ENCODE measurements at regions not wholly inside any gene's neighbourhood (a gene's known extent, or its start where the extent isn't known, plus 50 kb on each side); places are given as distances from the start of the nearest gene placed in this dataset.

- Histone ChIP-seq H3K18ac (ENCODE audit: insufficient read length, low read depth, low read length) (no peak overlapping the region), H3K4ac (ENCODE audit: low read depth, low read length) (no peak overlapping the region), H3K79me2 (ENCODE audit: insufficient read depth, low read length) (no peaks in the 10 kb centered on the region), H3K4me1 (ENCODE audit: insufficient read depth, low read length) (peaks cover 2% of the 10 kb centered on the region; the same call in 1 of the 2 replicates), H3T11ph (ENCODE audit: low read length) (no peak overlapping the region), H3K9me3 (ENCODE audit: control insufficient read depth, low read depth, low read length) (no peaks in the 10 kb centered on the region), H2BK12ac (ENCODE audit: insufficient read length, low read depth, low read length) (no peak overlapping the region), H4K91ac (ENCODE audit: insufficient read length, low read depth, low read length) (no peak overlapping the region), H2BK120ac (ENCODE audit: low read depth, low read length, poor library complexity, severe bottlenecking) (no peak overlapping the region), H3K79me1 (ENCODE audit: insufficient read depth, low read depth, low read length, poor library complexity, severe bottlenecking) (no peaks in the 10 kb centered on the region), H2BK5ac (ENCODE audit: insufficient read length, low read length) (no peak overlapping the region), H4K20me1 (ENCODE audit: control insufficient read depth, insufficient read depth, insufficient read length) (no peaks in the 10 kb centered on the region), H3K23ac (ENCODE audit: insufficient read length, low read depth, low read length) (no peak overlapping the region), H4K5ac (ENCODE audit: insufficient read length, low read depth, low read length) (no peak overlapping the region), H2AFZ (ENCODE audit: low read length) (no peak overlapping the region), H3K27me3 (ENCODE audit: insufficient read depth, low read length) (no peaks in the 10 kb centered on the region), H2AK5ac (ENCODE audit: insufficient read length, low read length) (no peak overlapping the region), H3K23me2 (ENCODE audit: insufficient read length, low read depth, low read length, poor library complexity, severe bottlenecking) (no peaks in the 10 kb centered on the region), H2BK20ac (ENCODE audit: low read depth, low read length, poor library complexity, severe bottlenecking) (no peak overlapping the region), H2BK15ac (ENCODE audit: low read depth, low read length) (no peak overlapping the region), H3K56ac (ENCODE audit: insufficient read length, low read depth, low read length) (no peak overlapping the region), H4K8ac (replicated peaks; ENCODE audit: insufficient read length, low read depth, low read length) (no peak overlapping the region), H3K27ac (ENCODE audit: insufficient read length, low read depth, low read length) (no peak overlapping the region), H3K9ac (ENCODE audit: extremely low read depth, insufficient read length, low read length) (no peak overlapping the region), H3K4me2 (ENCODE audit: insufficient read depth, insufficient read length, low read length) (no peak overlapping the region), H3K14ac (ENCODE audit: insufficient read depth, low read length) (no peak overlapping the region)
- H3K4me1 Mint-ChIP-seq, result peaks cover 9 to 13% of the 10 kb centered on the region in 2 experiments
- DNase-seq, result no peak
- H3K9me3 Mint-ChIP-seq, result no peaks in the 10 kb centered on the region
- no peak for TF ChIP-seq CTCF (conservative IDR thresholded peaks at IDR 0.05)
- no peaks in the 10 kb centered on the region for H3K27me3 Mint-ChIP-seq (ENCODE audit: low read depth)
- no peak overlapping the region for H3K4me3 Mint-ChIP-seq
- no CpG with 5 or more reads among the region's 2 CpGs for WGBS (ENCODE audit: extremely low coverage, insufficient read length, low lambda C conversion rate)
- H3K27ac Mint-ChIP-seq, result no peak overlapping the region
- no peaks in the 10 kb centered on the region; a peak in 1 of 7 replicates for H3K36me3 Mint-ChIP-seq (ENCODE audit: insufficient read depth in 1 of 3, low read depth in 3 of 3)
Measured at GRCh38 chr12:89999699-90000505, 291.3 kb upstream of the ATP2B1 start.

Measured in H9 (cell line).